Loucy (cell line): ENCODE measurements at regions not wholly inside any gene's neighbourhood (a gene's known extent, or its start where the extent isn't known, plus 50 kb on each side); places are given as distances from the start of the nearest gene placed in this dataset.

Experiments used
- H2AFZ ChIP-seq: fragments of 200-600 bp; sonication (generic); 2 replicates; pipeline ENCODE4 v1.6.0; 2016; ENCODE audit warnings: antibody characterized with exemption, mild to moderate bottlenecking, low read length, moderate library complexity
- H3F3A ChIP-seq: fragments of 200-600 bp; 2 replicates; pipeline ENCODE4 v1.6.0; 2016; ENCODE audit warnings: antibody characterized with exemption, low read depth, mild to moderate bottlenecking
- H3K27me3 ChIP-seq: fragments of 200-600 bp; sonication (generic); 2 replicates; pipeline ENCODE4 v1.6.1; 2014; ENCODE audit warnings: low read length, mild to moderate bottlenecking; ENCODE audit not compliant: insufficient read depth, poor library complexity, severe bottlenecking
- H3K36me3 ChIP-seq: fragments of 200-600 bp; sonication (generic); 2 replicates; pipeline ENCODE4 v1.6.1; 2016; ENCODE audit warnings: low read length; ENCODE audit not compliant: insufficient read depth
- H3K4me1 ChIP-seq: fragments of 200-600 bp; sonication (generic); 2 replicates; pipeline ENCODE4 v1.5.1; 2014; ENCODE audit warnings: low read length, mild to moderate bottlenecking; ENCODE audit not compliant: insufficient read depth, poor library complexity, severe bottlenecking
- H3K4me2 ChIP-seq: fragments of 200-600 bp; sonication (generic); 2 replicates; pipeline ENCODE4 v1.6.0; 2014; ENCODE audit warnings: antibody characterized with exemption, low read length, low read depth, mild to moderate bottlenecking; ENCODE audit not compliant: poor library complexity, severe bottlenecking
- H3K4me3 ChIP-seq: fragments of 200-600 bp; sonication (generic); 2 replicates; pipeline ENCODE4 v1.5.1; 2014; ENCODE audit warnings: low read length, mild to moderate bottlenecking, mixed read lengths; ENCODE audit not compliant: poor library complexity, severe bottlenecking
- H3K79me2 ChIP-seq: fragments of 200-600 bp; sonication (generic); 2 replicates; pipeline ENCODE4 v1.6.1; 2014; ENCODE audit warnings: low read length; ENCODE audit not compliant: insufficient read depth
- H3K9ac ChIP-seq: fragments of 200-600 bp; sonication (generic); 2 replicates; pipeline ENCODE4 v1.6.0; 2014; ENCODE audit warnings: mild to moderate bottlenecking, low read depth, low read length, moderate library complexity; ENCODE audit not compliant: poor library complexity, severe bottlenecking
- H3K9me2 ChIP-seq: fragments of 200-600 bp; sonication (generic); replicated peaks from 2 replicates; pipeline ENCODE4 v1.6.1; 2016; ENCODE audit warnings: low read depth, low read length, mixed read lengths
- H3K9me3 ChIP-seq: fragments of 200-600 bp; sonication (generic); 2 replicates; pipeline ENCODE4 v1.6.1; 2014; ENCODE audit warnings: mild to moderate bottlenecking, antibody characterized with exemption, low read length, low read depth; ENCODE audit not compliant: insufficient read depth
- H4K20me1 ChIP-seq: fragments of 200-600 bp; sonication (generic); 2 replicates; pipeline ENCODE4 v1.6.0; 2014; ENCODE audit warnings: antibody characterized with exemption, low read length, mild to moderate bottlenecking; ENCODE audit not compliant: insufficient read depth, poor library complexity, severe bottlenecking
- EZH2phosphoT487 ChIP-seq: fragments of 200-600 bp; IDR thresholded peaks from 2 replicates; pipeline ENCODE4 v1.6.1; 2018; ENCODE audit warnings: antibody characterized with exemption, mild to moderate bottlenecking, moderate library complexity, borderline replicate concordance
- TF ChIP-seq, protein P1 (sequence below): fragments of 200-600 bp; sonication (generic); conservative IDR thresholded peaks from 2 replicates; pipeline ENCODE4 v1.5.1; 2014; ENCODE audit warnings: mild to moderate bottlenecking, antibody characterized with exemption, low read length

DNA sequence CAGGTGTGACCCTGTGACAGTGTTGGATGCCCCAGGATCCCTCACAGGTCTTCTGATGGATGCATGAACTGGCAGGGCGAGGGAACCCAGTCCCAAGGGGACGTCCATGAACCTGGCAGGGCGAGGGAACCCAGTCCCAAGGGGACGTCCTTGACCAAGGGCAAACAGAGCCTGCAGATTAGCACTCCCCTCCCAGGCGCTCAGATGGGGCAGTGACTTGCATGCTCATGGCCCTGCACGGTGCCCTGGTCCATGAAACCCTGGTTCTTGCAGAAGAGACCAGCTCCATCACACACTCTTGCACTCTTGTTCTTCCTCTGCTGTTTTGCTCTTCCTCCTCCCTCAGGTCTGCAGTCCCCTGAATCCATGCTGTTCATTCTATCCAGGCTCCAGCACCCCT, 192.7 kb downstream of the GALR1 start:
- TF ChIP-seq, protein P1, sequence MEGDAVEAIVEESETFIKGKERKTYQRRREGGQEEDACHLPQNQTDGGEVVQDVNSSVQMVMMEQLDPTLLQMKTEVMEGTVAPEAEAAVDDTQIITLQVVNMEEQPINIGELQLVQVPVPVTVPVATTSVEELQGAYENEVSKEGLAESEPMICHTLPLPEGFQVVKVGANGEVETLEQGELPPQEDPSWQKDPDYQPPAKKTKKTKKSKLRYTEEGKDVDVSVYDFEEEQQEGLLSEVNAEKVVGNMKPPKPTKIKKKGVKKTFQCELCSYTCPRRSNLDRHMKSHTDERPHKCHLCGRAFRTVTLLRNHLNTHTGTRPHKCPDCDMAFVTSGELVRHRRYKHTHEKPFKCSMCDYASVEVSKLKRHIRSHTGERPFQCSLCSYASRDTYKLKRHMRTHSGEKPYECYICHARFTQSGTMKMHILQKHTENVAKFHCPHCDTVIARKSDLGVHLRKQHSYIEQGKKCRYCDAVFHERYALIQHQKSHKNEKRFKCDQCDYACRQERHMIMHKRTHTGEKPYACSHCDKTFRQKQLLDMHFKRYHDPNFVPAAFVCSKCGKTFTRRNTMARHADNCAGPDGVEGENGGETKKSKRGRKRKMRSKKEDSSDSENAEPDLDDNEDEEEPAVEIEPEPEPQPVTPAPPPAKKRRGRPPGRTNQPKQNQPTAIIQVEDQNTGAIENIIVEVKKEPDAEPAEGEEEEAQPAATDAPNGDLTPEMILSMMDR: no peak
- TF ChIP-seq EZH2phosphoT487: no peak

DNA sequence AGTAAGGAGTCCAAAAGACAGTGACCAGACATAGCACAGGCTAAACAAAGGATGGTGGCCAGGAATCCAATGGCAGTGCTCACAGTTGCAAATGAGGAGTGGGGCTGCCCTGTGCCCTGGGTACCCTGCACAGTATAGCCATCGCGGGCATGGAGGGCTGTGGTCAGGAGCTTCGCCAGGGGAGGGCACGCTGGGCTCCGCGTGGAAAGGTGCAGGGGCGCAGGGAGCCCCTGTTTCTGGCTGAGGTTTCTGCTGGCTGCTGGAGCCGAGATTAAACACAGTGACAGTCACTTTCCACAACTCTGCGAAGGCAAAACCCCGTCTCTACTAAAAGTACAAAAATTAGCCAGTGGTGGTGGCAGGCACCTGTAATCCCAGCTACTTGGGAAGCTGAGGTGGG, 194.7 kb downstream of the GALR1 start:
- Histone ChIP-seq H3K4me2 (no peak overlapping the region), H2AFZ (no peak overlapping the region), H4K20me1 (no peaks in the 10 kb centered on the region), H3K9ac (no peak overlapping the region), H3K9me3 (no peaks in the 10 kb centered on the region), H3K79me2 (no peaks in the 10 kb centered on the region), H3K4me1 (no peaks in the 10 kb centered on the region), H3K36me3 (no peaks in the 10 kb centered on the region), H3K27me3 (no peaks in the 10 kb centered on the region), H3K4me3 (no peak overlapping the region), H3F3A (no peaks in the 10 kb centered on the region), H3K9me2 (no peaks in the 10 kb centered on the region)
- TF ChIP-seq EZH2phosphoT487: no peak
- TF ChIP-seq, protein P1: no peak

More for the DNA sequence above, 192.7 kb downstream of the GALR1 start:
- Histone ChIP-seq H3K9me2 (no peaks in the 10 kb centered on the region), H4K20me1 (no peaks in the 10 kb centered on the region), H3F3A (no peaks in the 10 kb centered on the region), H3K27me3 (no peaks in the 10 kb centered on the region), H3K4me3 (no peak overlapping the region), H3K4me1 (no peaks in the 10 kb centered on the region), H3K9ac (no peak overlapping the region), H3K36me3 (no peaks in the 10 kb centered on the region), H2AFZ (no peak overlapping the region), H3K9me3 (no peaks in the 10 kb centered on the region), H3K79me2 (no peaks in the 10 kb centered on the region), H3K4me2 (no peak overlapping the region)

DNA sequence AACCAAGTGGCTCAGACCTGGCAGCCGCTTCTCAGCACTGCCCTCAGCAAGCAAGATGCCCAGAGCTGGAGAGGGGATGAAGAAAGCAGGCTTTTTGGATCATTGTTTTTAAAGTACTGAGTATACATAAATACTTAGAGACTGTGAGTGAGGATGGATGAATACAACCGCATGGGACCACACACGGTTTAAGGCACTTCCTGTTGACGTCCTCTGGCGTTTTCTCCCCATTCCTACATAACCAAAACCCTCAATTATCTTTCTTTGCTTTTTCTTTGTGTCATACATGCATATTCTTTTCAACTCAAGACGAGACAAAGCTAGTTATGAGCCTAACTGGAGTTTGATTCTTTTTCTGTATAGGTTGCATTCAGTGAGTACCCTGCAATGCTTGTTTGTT, 198.4 kb downstream of the GALR1 start:
- Histone ChIP-seq H3K36me3 (no peaks in the 10 kb centered on the region), H3K9me2 (no peaks in the 10 kb centered on the region), H3K27me3 (no peaks in the 10 kb centered on the region), H3F3A (no peaks in the 10 kb centered on the region), H3K4me2 (no peak overlapping the region), H3K4me1 (no peaks in the 10 kb centered on the region), H3K79me2 (no peaks in the 10 kb centered on the region), H3K9me3 (no peaks in the 10 kb centered on the region), H3K9ac (no peak overlapping the region), H4K20me1 (no peaks in the 10 kb centered on the region), H2AFZ (no peak overlapping the region), H3K4me3 (no peak overlapping the region)
- TF ChIP-seq, protein P1: no peak
- no peak for TF ChIP-seq EZH2phosphoT487
